H9 (cell line): ENCODE measurements at regions not wholly inside any gene's neighbourhood (a gene's known extent, or its start where the extent isn't known, plus 50 kb on each side); places are given as distances from the start of the nearest gene placed in this dataset.

Source experiments
- DNase-seq: peaks from one replicate; pipeline ENCODE4 v3.0.0-alpha.2; 2017
- H2AFZ ChIP-seq: one replicate; pipeline ENCODE4 v1.6.1; 2013; ENCODE audit warnings: mild to moderate bottlenecking, low read length, control low read depth, moderate library complexity
- H2AK5ac ChIP-seq: 2 replicates; pipeline ENCODE4 v1.6.1; 2013; ENCODE audit warnings: low read length, control low read depth, mixed read lengths; ENCODE audit not compliant: insufficient read length
- H2BK120ac ChIP-seq: one replicate; pipeline ENCODE4 v1.6.1; 2013; ENCODE audit warnings: low read depth, mild to moderate bottlenecking, low read length, control low read depth, inconsistent platforms; ENCODE audit not compliant: poor library complexity, severe bottlenecking
- H2BK12ac ChIP-seq: 2 replicates; pipeline ENCODE4 v1.6.1; 2013; ENCODE audit warnings: low read length, control low read depth, mixed read lengths, low read depth; ENCODE audit not compliant: insufficient read length
- H2BK15ac ChIP-seq: 2 replicates; pipeline ENCODE4 v1.6.1; 2013; ENCODE audit warnings: low read depth, low read length, control low read depth
- H2BK20ac ChIP-seq: one replicate; pipeline ENCODE4 v1.6.1; 2013; ENCODE audit warnings: low read depth, mild to moderate bottlenecking, low read length, control low read depth, inconsistent platforms; ENCODE audit not compliant: poor library complexity, severe bottlenecking
- H2BK5ac ChIP-seq: 2 replicates; pipeline ENCODE4 v1.6.1; 2013; ENCODE audit warnings: low read length, control low read depth, mixed read lengths; ENCODE audit not compliant: insufficient read length
- H3K14ac ChIP-seq: 2 replicates; pipeline ENCODE4 v1.6.1; 2013; ENCODE audit warnings: low read length, control low read depth; ENCODE audit not compliant: insufficient read depth
- H3K18ac ChIP-seq: 2 replicates; pipeline ENCODE4 v1.6.1; 2013; ENCODE audit warnings: low read depth, mild to moderate bottlenecking, mixed read lengths, low read length, control low read depth; ENCODE audit not compliant: insufficient read length
- H3K23ac ChIP-seq: 2 replicates; pipeline ENCODE4 v1.6.1; 2013; ENCODE audit warnings: low read length, control low read depth, mixed read lengths, low read depth; ENCODE audit not compliant: insufficient read length
- H3K23me2 ChIP-seq: 2 replicates; pipeline ENCODE4 v1.6.1; 2013; ENCODE audit warnings: low read depth, mild to moderate bottlenecking, mixed read lengths, low read length, control low read depth; ENCODE audit not compliant: insufficient read length, poor library complexity, severe bottlenecking
- H3K27ac ChIP-seq: 2 replicates; pipeline ENCODE4 v1.5.1; 2013; ENCODE audit warnings: low read length, control low read depth, mixed read lengths, low read depth; ENCODE audit not compliant: insufficient read length
- H3K27me3 ChIP-seq: 2 replicates; pipeline ENCODE4 v1.6.1; 2013; ENCODE audit warnings: low read length, control low read depth, inconsistent platforms; ENCODE audit not compliant: insufficient read depth
- H3K4ac ChIP-seq: 2 replicates; pipeline ENCODE4 v1.6.1; 2013; ENCODE audit warnings: low read depth, mild to moderate bottlenecking, control low read depth, inconsistent platforms, low read length, moderate library complexity
- H3K4me1 ChIP-seq: 2 replicates; pipeline ENCODE4 v1.6.1; 2013; ENCODE audit warnings: low read length, control low read depth, inconsistent platforms; ENCODE audit not compliant: insufficient read depth
- H3K4me2 ChIP-seq: 2 replicates; pipeline ENCODE4 v1.6.1; 2013; ENCODE audit warnings: low read length, control low read depth, mixed read lengths; ENCODE audit not compliant: insufficient read length, insufficient read depth
- H3K56ac ChIP-seq: 2 replicates; pipeline ENCODE4 v1.6.1; 2013; ENCODE audit warnings: low read depth, mild to moderate bottlenecking, mixed read lengths, low read length, control low read depth; ENCODE audit not compliant: insufficient read length
- H3K79me1 ChIP-seq: 2 replicates; pipeline ENCODE4 v1.6.1; 2013; ENCODE audit warnings: low read depth, mild to moderate bottlenecking, moderate library complexity, low read length, control low read depth, inconsistent platforms; ENCODE audit not compliant: insufficient read depth, poor library complexity, severe bottlenecking
- H3K79me2 ChIP-seq: 2 replicates; pipeline ENCODE4 v1.6.1; 2013; ENCODE audit warnings: low read length, control low read depth, inconsistent platforms; ENCODE audit not compliant: insufficient read depth
- H3K9ac ChIP-seq: 2 replicates; pipeline ENCODE4 v1.6.1; 2013; ENCODE audit warnings: low read length, control low read depth, mixed read lengths; ENCODE audit not compliant: insufficient read length; ENCODE audit errors: extremely low read depth
- H3K9me3 ChIP-seq: one replicate; pipeline ENCODE4 v1.6.1; 2013; ENCODE audit warnings: low read depth, low read length, inconsistent platforms; ENCODE audit not compliant: control insufficient read depth
- H3T11ph ChIP-seq: one replicate; pipeline ENCODE4 v1.6.1; 2013; ENCODE audit warnings: mild to moderate bottlenecking, low read length, control low read depth, inconsistent platforms
- H4K20me1 ChIP-seq: one replicate; pipeline ENCODE4 v1.6.1; 2013; ENCODE audit not compliant: control insufficient read depth, insufficient read length, insufficient read depth
- H4K5ac ChIP-seq: 2 replicates; pipeline ENCODE4 v1.6.1; 2013; ENCODE audit warnings: low read depth, mild to moderate bottlenecking, mixed read lengths, low read length, control low read depth; ENCODE audit not compliant: insufficient read length
- H4K8ac ChIP-seq: replicated peaks from 2 replicates; pipeline ENCODE4 v1.6.1; 2013; ENCODE audit warnings: low read length, control low read depth, mixed read lengths, low read depth; ENCODE audit not compliant: insufficient read length
- H4K91ac ChIP-seq: 2 replicates; pipeline ENCODE4 v1.6.1; 2013; ENCODE audit warnings: low read depth, mild to moderate bottlenecking, moderate library complexity, mixed read lengths, low read length, control low read depth; ENCODE audit not compliant: insufficient read length
- H3K27ac Mint-ChIP-seq, 3 experiments: 2 replicates in 2 of 3; 3 replicates in 1 of 3; pipeline ENCODE4 v1.8.0; 2020 to 2021; ENCODE audit warnings: mixed read lengths in 3 of 3, mild to moderate bottlenecking in 1 of 3, moderate library complexity in 1 of 3
- H3K27me3 Mint-ChIP-seq: 2 replicates; pipeline ENCODE4 v1.8.0; 2021; ENCODE audit warnings: low read depth, mild to moderate bottlenecking, moderate library complexity, mixed read lengths
- H3K36me3 Mint-ChIP-seq, 3 experiments: 2 replicates in 2 of 3; 3 replicates in 1 of 3; pipeline ENCODE4 v1.8.0; 2020 to 2021; ENCODE audit warnings: low read depth in 3 of 3, mixed read lengths in 3 of 3; ENCODE audit not compliant: insufficient read depth in 1 of 3
- H3K4me1 Mint-ChIP-seq, 2 experiments: 2 replicates each; pipeline ENCODE4 v1.8.0; 2020; ENCODE audit warnings: mixed read lengths in 2 of 2
- H3K4me3 Mint-ChIP-seq, 2 experiments: 2 replicates in 1 of 2; 3 replicates in 1 of 2; pipeline ENCODE4 v1.8.0; 2020 to 2021; ENCODE audit warnings: mild to moderate bottlenecking in 2 of 2, mixed read lengths in 2 of 2, moderate library complexity in 1 of 2
- H3K9me3 Mint-ChIP-seq, 2 experiments: 2 replicates in 1 of 2; 3 replicates in 1 of 2; pipeline ENCODE4 v1.8.0; 2020; ENCODE audit warnings: mild to moderate bottlenecking in 2 of 2, mixed read lengths in 2 of 2, moderate library complexity in 1 of 2
- CTCF ChIP-seq: fragments of 200-600 bp; sonication (generic); conservative IDR thresholded peaks from 3 replicates; pipeline ENCODE4 v1.8.0; 2021; ENCODE audit warnings: antibody characterized with exemption, mild to moderate bottlenecking
- WGBS: extraction: QIAGEN DNeasy Blood & Tissue Kit; methylation state at CpG from one replicate; pipeline ENCODE4 v1.1.7; 2013; ENCODE audit warnings: missing lambda C conversion rate, low lambda C conversion rate, mixed read lengths; ENCODE audit not compliant: insufficient read length; ENCODE audit errors: extremely low coverage; 5-methylcytosine and 5-hydroxymethylcytosine counted together

- Mint-ChIP-seq H3K27ac (no peak overlapping the region), H3K9me3 (no peaks in the 10 kb centered on the region; a peak in 1 of 5 replicates), H3K36me3 (no peaks in the 10 kb centered on the region; a peak in 1 of 7 replicates), H3K4me1 (peaks cover 1 to 7% of the 10 kb centered on the region in 2 experiments), H3K4me3 (no peak overlapping the region), H3K27me3 (no peaks in the 10 kb centered on the region)
- H3K27ac ChIP-seq: no peak overlapping the region
- no peak overlapping the region for H3K4me2 ChIP-seq
- no peak overlapping the region for H2BK12ac ChIP-seq
- H2AK5ac ChIP-seq: no peak overlapping the region
- H3K23me2 ChIP-seq: no peaks in the 10 kb centered on the region
- H3K18ac ChIP-seq: no peak overlapping the region
- no peaks in the 10 kb centered on the region for H4K20me1 ChIP-seq
- H4K5ac ChIP-seq: no peak overlapping the region
- no peak overlapping the region for H3K56ac ChIP-seq
- no peak overlapping the region for H2AFZ ChIP-seq
- WGBS: no CpG with 5 or more reads among the region's 10 CpGs
- no peak overlapping the region for H2BK20ac ChIP-seq
- no peaks in the 10 kb centered on the region for H3K79me2 ChIP-seq
- H4K91ac ChIP-seq: no peak overlapping the region
- no peaks in the 10 kb centered on the region for H3K9me3 ChIP-seq
- no peak overlapping the region for H3K4ac ChIP-seq
- H2BK120ac ChIP-seq: no peak overlapping the region
- no peaks in the 10 kb centered on the region for H3K4me1 ChIP-seq
- H3K23ac ChIP-seq: no peak overlapping the region
- H3T11ph ChIP-seq: no peak overlapping the region
- H3K27me3 ChIP-seq: no peaks in the 10 kb centered on the region
- no peak overlapping the region for H3K14ac ChIP-seq
- no peak overlapping the region for H2BK5ac ChIP-seq
- no peak for TF ChIP-seq CTCF
- no peak overlapping the region for H4K8ac ChIP-seq
- no peak overlapping the region for H3K9ac ChIP-seq
- no peak for DNase-seq
- no peak overlapping the region for H2BK15ac ChIP-seq
- H3K79me1 ChIP-seq: no peaks in the 10 kb centered on the region
These were observed 144.2 kb downstream of the KLF6 start for GRCh38 chr10:3640816-3641215.
